Thyroid gland (tissue), 4 donors: ENCODE measurements at regions not wholly inside any gene's neighbourhood (a gene's known extent, or its start where the extent isn't known, plus 50 kb on each side); places are given as distances from the start of the nearest gene placed in this dataset.

ENCODE experiments used
- POLR2A ChIP-seq, 2 donors: fragments of 450-650 bp; IDR thresholded peaks; one replicate each; pipeline ENCODE4 v1.6.1; 2017; ENCODE audit warnings: antibody characterized with exemption in 2 of 2, mild to moderate bottlenecking in 2 of 2, moderate library complexity in 1 of 2
- TF ChIP-seq, protein P1 (sequence below), 6 experiments: fragments of 200-600 bp in 3 of 6; fragments of 450-650 bp in 3 of 6; sonication (generic) in 3 of 6; IDR thresholded peaks; one replicate each; pipeline ENCODE4 v1.5.1; 2016 to 2019; ENCODE audit warnings: antibody characterized with exemption in 6 of 6, mild to moderate bottlenecking in 2 of 6, inconsistent platforms in 1 of 6, moderate library complexity in 1 of 6

DNA sequence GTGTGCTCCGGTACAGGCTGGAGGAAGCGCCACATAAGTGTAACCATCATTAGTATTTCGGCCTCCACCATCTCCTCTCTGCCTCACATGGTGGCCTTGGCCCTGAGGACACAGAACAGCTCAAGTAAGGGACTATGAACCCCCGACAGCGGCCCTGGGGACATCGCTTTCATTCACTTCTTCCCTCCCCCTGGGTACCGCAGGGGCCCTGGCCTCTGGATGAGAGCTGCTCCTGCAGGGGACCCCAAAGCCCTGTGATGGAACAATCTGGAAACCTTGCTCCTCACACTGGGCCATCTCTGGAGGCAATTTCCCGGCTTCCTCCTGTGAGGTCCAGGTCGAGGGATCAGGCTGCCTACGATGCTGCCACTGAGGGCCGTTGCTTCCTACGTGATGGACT is 565.5 kb downstream of the BRD1 start:
- TF ChIP-seq, protein P1, sequence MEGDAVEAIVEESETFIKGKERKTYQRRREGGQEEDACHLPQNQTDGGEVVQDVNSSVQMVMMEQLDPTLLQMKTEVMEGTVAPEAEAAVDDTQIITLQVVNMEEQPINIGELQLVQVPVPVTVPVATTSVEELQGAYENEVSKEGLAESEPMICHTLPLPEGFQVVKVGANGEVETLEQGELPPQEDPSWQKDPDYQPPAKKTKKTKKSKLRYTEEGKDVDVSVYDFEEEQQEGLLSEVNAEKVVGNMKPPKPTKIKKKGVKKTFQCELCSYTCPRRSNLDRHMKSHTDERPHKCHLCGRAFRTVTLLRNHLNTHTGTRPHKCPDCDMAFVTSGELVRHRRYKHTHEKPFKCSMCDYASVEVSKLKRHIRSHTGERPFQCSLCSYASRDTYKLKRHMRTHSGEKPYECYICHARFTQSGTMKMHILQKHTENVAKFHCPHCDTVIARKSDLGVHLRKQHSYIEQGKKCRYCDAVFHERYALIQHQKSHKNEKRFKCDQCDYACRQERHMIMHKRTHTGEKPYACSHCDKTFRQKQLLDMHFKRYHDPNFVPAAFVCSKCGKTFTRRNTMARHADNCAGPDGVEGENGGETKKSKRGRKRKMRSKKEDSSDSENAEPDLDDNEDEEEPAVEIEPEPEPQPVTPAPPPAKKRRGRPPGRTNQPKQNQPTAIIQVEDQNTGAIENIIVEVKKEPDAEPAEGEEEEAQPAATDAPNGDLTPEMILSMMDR (IDR thresholded peaks at IDR 0.05): no peak
- TF ChIP-seq POLR2A (IDR thresholded peaks at IDR 0.05): no peak
